HEK293T (cell line): ENCODE measurements at regions not wholly inside any gene's neighbourhood (a gene's known extent, or its start where the extent isn't known, plus 50 kb on each side); places are given as distances from the start of the nearest gene placed in this dataset.

ENCODE experiments used
- CTCF ChIA-PET: fragments of 350-600 bp; formaldehyde crosslinking; extraction: SDS; loops from one replicate; lab custom pipeline; 2021; ENCODE audit warnings: antibody characterized with exemption, inconsistent platforms; lab: Yijun Ruan, JAX
- POLR2A ChIA-PET: fragments of 350-600 bp; formaldehyde crosslinking; extraction: SDS; loops from one replicate; lab custom pipeline; 2020; ENCODE audit warnings: antibody characterized with exemption, inconsistent platforms; lab: Yijun Ruan, JAX
- DNase-seq: peaks from one replicate; pipeline ENCODE4 v3.0.0; 2012; ENCODE audit warnings: mixed read lengths; ENCODE audit errors: extremely low spot score
- ARNT ChIP-seq: fragments of 450-650 bp; IDR thresholded peaks from 2 replicates; pipeline ENCODE4 v1.6.1; 2017; ENCODE audit warnings: mild to moderate bottlenecking
- BHLHE40 ChIP-seq: fragments of 450-650 bp; IDR thresholded peaks from 2 replicates; pipeline ENCODE4 v1.6.1; 2016; ENCODE audit warnings: mild to moderate bottlenecking, moderate library complexity, borderline replicate concordance
- CTBP1 ChIP-seq: fragments of 450-650 bp; IDR thresholded peaks from 2 replicates; pipeline ENCODE4 v1.6.1; 2016; ENCODE audit warnings: borderline replicate concordance
- ELF4 ChIP-seq: fragments of 450-650 bp; IDR thresholded peaks from 2 replicates; pipeline ENCODE4 v1.6.1; 2017; ENCODE audit warnings: antibody characterized with exemption
- FOXA1 ChIP-seq: fragments of 450-650 bp; IDR thresholded peaks from 2 replicates; pipeline ENCODE4 v1.6.1; 2016; ENCODE audit warnings: mild to moderate bottlenecking
- FOXK2 ChIP-seq: fragments of 450-650 bp; IDR thresholded peaks from 2 replicates; pipeline ENCODE4 v1.6.1; 2016; ENCODE audit warnings: mild to moderate bottlenecking
- FOXM1 ChIP-seq: fragments of 450-650 bp; IDR thresholded peaks from 2 replicates; pipeline ENCODE4 v1.6.1; 2017; ENCODE audit warnings: mild to moderate bottlenecking, borderline replicate concordance
- HDGF ChIP-seq: fragments of 450-650 bp; IDR thresholded peaks from 2 replicates; pipeline ENCODE4 v1.6.1; 2017; ENCODE audit warnings: antibody characterized with exemption, borderline replicate concordance
- L3MBTL2 ChIP-seq: fragments of 450-650 bp; conservative IDR thresholded peaks from 2 replicates; pipeline ENCODE4 v1.6.1; 2016; ENCODE audit warnings: mild to moderate bottlenecking
- LEF1 ChIP-seq: fragments of 450-650 bp; IDR thresholded peaks from 2 replicates; pipeline ENCODE4 v1.6.1; 2017; ENCODE audit warnings: mild to moderate bottlenecking, borderline replicate concordance
- NFRKB ChIP-seq: fragments of 450-650 bp; IDR thresholded peaks from 2 replicates; pipeline ENCODE4 v1.6.1; 2016; ENCODE audit warnings: mild to moderate bottlenecking, moderate library complexity
- PKNOX1 ChIP-seq: fragments of 450-650 bp; IDR thresholded peaks from 2 replicates; pipeline ENCODE4 v1.6.1; 2016
- SP1 ChIP-seq: fragments of 450-650 bp; IDR thresholded peaks from 2 replicates; pipeline ENCODE4 v1.6.1; 2017
- SUZ12 ChIP-seq: fragments of 450-650 bp; IDR thresholded peaks from 2 replicates; pipeline ENCODE4 v1.6.1; 2016; ENCODE audit warnings: mild to moderate bottlenecking
- TARDBP ChIP-seq: fragments of 450-650 bp; IDR thresholded peaks from 2 replicates; pipeline ENCODE4 v1.6.1; 2016
- ZNF384 ChIP-seq: fragments of 450-650 bp; IDR thresholded peaks from 2 replicates; pipeline ENCODE4 v1.6.1; 2016

DNA sequence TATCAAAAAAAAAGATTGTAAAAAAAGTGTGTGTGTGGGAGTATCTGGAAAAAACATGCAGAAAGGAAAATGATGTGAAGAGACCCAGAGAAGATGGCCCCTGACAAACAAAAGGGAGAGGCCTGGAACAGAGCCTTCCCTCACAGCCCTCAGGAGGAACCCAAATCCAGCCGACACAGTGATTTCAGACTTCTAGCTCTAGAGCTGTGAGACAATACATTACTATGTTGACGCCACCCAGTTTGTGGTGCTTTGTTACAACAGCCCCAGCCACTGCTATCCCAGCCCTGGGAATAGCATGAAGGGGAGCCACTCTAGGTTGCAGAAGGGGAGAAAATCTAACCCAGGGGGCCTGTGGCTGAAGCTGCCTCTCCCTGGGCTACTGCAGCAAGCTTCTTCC, 59.0 kb upstream of the ZBTB7C start:
- no peak for DNase-seq
- TF ChIP-seq FOXK2 (no peak), ARNT (no peak), TARDBP (no peak), FOXM1 (no peak), FOXA1 (no peak), HDGF (no peak), L3MBTL2 (no peak), CTBP1 (no peak), BHLHE40 (no peak), PKNOX1 (no peak), NFRKB (no peak)
- ChIA-PET POLR2A (no interaction called here), CTCF (interaction anchor here (0.7 kb wide), 1 partner anchor 25 kb away, joined by 3 read pairs; no protein-coding TSS in a partner anchor)

DNA sequence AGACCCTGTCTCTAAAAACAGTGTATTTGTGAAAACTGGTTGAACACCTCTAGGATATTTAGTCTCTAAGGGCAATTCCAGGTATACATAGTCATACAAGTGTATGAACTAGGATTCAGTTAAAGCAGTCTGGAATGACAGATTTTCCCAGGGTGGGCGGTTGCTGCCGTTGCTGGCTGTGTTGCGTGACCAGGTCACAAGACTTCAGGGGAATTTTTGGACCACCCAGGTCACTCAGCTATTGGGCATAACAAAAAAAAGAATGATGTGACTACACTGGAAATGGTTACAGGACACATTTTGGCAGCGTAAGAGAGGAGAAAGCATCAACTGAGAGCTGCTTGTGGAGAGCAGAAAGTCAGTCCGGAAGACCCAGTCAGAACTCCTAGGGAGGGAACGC, 58.0 kb upstream of the ZBTB7C start:
- ChIA-PET POLR2A (no interaction called here), CTCF (no interaction called here)
- DNase-seq, result no peak
- no peak for TF ChIP-seq TARDBP
- TF ChIP-seq BHLHE40, result no peak
- no peak for TF ChIP-seq NFRKB
- no peak for TF ChIP-seq PKNOX1
- TF ChIP-seq SUZ12, result no peak
- TF ChIP-seq FOXA1, result no peak
- TF ChIP-seq L3MBTL2, result no peak
- TF ChIP-seq ARNT, result no peak
- no peak for TF ChIP-seq CTBP1
- no peak for TF ChIP-seq FOXK2
- TF ChIP-seq FOXM1, result no peak
- TF ChIP-seq ELF4, result no peak
- TF ChIP-seq ZNF384, result no peak
- no peak for TF ChIP-seq HDGF
- TF ChIP-seq SP1, result no peak
- TF ChIP-seq LEF1, result no peak

DNA sequence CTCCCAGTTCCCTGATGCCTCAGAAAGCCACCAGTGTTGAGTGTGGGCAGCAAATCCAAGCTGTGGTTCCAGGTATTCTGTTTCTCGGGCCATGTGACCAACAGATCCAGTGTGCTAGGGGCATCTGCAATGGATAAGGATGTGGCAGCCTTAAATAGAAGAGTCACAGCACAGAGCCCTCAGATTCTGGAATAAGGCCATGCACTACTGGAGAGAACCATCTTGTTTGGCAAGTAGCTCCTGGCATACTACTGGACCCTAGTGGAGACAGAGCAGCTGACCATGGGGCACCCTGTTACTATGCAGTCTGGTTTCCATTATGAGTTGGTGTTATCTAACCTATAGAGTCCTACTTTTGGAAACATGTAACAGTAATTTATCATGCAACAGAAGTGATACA, 53.3 kb upstream of the ZBTB7C start:
- ChIA-PET POLR2A (no interaction called here), CTCF (interaction anchor here (0.5 to 1.0 kb wide), 2 partner anchors 17 to 434 kb away, joined by 3 read pairs; no protein-coding TSS in a partner anchor)
- TF ChIP-seq SP1 (no peak), LEF1 (no peak), FOXM1 (no peak), ZNF384 (no peak), FOXK2 (no peak), CTBP1 (no peak), ARNT (no peak), NFRKB (no peak), SUZ12 (no peak), FOXA1 (no peak), TARDBP (no peak), PKNOX1 (no peak), BHLHE40 (no peak), HDGF (no peak), ELF4 (no peak), L3MBTL2 (no peak)
- no peak for DNase-seq

- POLR2A ChIA-PET, result no interaction called here
- TF ChIP-seq TARDBP (no peak), ZNF384 (no peak), PKNOX1 (no peak), FOXA1 (no peak), SP1 (no peak), CTBP1 (no peak), FOXK2 (no peak), SUZ12 (no peak), ARNT (no peak), FOXM1 (no peak), L3MBTL2 (no peak), ELF4 (no peak), BHLHE40 (no peak), LEF1 (no peak), NFRKB (no peak), HDGF (no peak)
- CTCF ChIA-PET, result no interaction called here
- DNase-seq, result no peak
These were observed 51.9 kb upstream of the ZBTB7C start for GRCh38 chr18:48460929-48461583.

DNA sequence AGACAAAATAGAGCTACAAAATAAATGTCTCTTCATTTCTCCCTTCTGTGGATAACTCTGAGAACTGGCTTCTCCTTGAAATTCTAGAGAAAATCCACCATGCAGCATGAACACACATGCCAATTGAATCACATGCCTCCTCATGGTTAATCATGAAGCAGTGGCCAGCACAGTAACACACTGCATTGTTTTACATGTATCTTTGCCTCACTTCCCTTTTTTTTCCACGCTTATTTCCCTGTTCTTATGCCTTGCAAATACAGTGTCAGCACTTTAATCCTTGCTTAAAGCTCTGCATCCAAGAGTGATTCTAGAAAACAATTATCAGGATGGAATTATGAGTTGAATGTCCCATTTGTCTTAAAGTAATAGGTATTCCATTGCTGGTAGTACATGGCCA, 50.3 kb upstream of the ZBTB7C start:
- POLR2A ChIA-PET, result no interaction called here
- TF ChIP-seq LEF1, result no peak
- TF ChIP-seq FOXM1, result no peak
- no peak for TF ChIP-seq FOXA1
- no peak for TF ChIP-seq SUZ12
- DNase-seq, result no peak
- CTCF ChIA-PET, result interaction anchor here (1.3 kb wide), 1 partner anchor 14 kb away, joined by 6 read pairs; no protein-coding TSS in a partner anchor
